Activated naive CD4-positive, alpha-beta T cell treated with Interleukin-2 at 50 U/mL for 16 hours (primary cell): ENCODE measurements at regions not wholly inside any gene's neighbourhood (a gene's known extent, or its start where the extent isn't known, plus 50 kb on each side); places are given as distances from the start of the nearest gene placed in this dataset.

Source experiments
- DNase-seq: peaks from one replicate; pipeline ENCODE4 v3.0.0-alpha.2; 2020

- no peak for DNase-seq
Observed at GRCh38 chr7:17242504-17242903, 55.9 kb upstream of the AHR start.

- no peak for DNase-seq
Observed at GRCh38 chr7:17244786-17245185, 53.7 kb upstream of the AHR start.

GRCh38 chr7:17247357-17247756, 51.1 kb upstream of the AHR start:
- no peak for DNase-seq

DNA sequence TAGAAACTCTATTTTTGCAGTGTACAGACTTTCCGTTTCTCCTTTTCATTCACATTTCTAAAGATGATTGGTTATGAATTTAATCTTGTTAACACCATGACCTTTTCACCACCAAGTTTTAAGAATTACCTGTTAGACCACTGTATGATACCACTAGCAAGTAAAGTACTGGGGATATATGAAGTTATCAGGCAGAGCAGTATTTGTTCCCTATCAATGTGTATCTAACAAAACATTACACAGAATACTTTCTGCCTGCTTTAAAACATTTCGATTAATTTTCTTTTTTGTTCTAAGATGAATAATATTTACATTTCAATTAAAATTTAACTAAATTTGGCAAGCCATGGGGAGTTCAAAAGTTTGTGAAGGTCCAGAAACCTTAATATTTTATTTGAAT, 49.9 kb upstream of the AHR start:
- no peak for DNase-seq
